Left lung (tissue), 4 donors: ENCODE measurements at regions not wholly inside any gene's neighbourhood (a gene's known extent, or its start where the extent isn't known, plus 50 kb on each side); places are given as distances from the start of the nearest gene placed in this dataset.

ENCODE experiments used
- ATAC-seq: fragments of 200-7000 bp; cut with Tn5 transposase; one replicate; pipeline ENCODE4 v1.9.1; 2020; ENCODE audit warnings: moderate library complexity
- DNase-seq, 4 donors: peaks; one replicate each; pipeline ENCODE4 v3.0.0-alpha.2; 2013 to 2020
- H3K27ac ChIP-seq, 2 donors: fragments of 200-600 bp; sonication (generic) in 1 of 2; one replicate each; pipeline versions ENCODE4 v1.5.0 to v1.8.0; 2020 to 2021
- H3K27me3 ChIP-seq, 2 donors: fragments of 200-600 bp; sonication (generic) in 1 of 2; one replicate each; pipeline versions ENCODE4 v1.5.0 to v1.8.0; 2020 to 2021
- H3K36me3 ChIP-seq, 2 donors: fragments of 200-600 bp; sonication (generic) in 1 of 2; one replicate each; pipeline versions ENCODE4 v1.5.0 to v1.8.0; 2020 to 2021
- H3K4me1 ChIP-seq, 2 donors: fragments of 200-600 bp; one replicate each; pipeline ENCODE4 v1.8.0; 2021
- H3K4me3 ChIP-seq, 2 donors: fragments of 200-600 bp; sonication (generic) in 1 of 2; one replicate each; pipeline versions ENCODE4 v1.5.0 to v1.8.0; 2020 to 2021; ENCODE audit warnings: mild to moderate bottlenecking in 1 of 2
- H3K9me3 ChIP-seq, 2 donors: fragments of 200-600 bp; sonication (generic) in 1 of 2; one replicate each; pipeline versions ENCODE4 v1.5.0 to v1.8.0; 2020 to 2021
- intact Hi-C, 2 donors: fragments of 100-400 bp; cut with DNase I; formaldehyde crosslinking; loops; one replicate each; pipeline versions ENCODE4 v1.11.2 to v1.14.2; 2022
- TF ChIP-seq, protein P1 (sequence below), 2 donors: fragments of 200-600 bp; sonication (generic) in 1 of 2; IDR thresholded peaks; one replicate each; pipeline versions ENCODE4 v1.5.0 to v1.8.0; 2021; ENCODE audit warnings: antibody characterized with exemption in 2 of 2
- donor health status: DM: no; HTN: yes; CAD: no.
- donor health status: DM: no; HTN: no; CAD: no.

GRCh38 chr3:29065211-29065785 lies 215.6 kb upstream of the RBMS3 start:
- peak; percentile 99 for ATAC-seq
- no peak overlapping the region for H3K27ac ChIP-seq
- peaks cover 0 to 3% of the 10 kb centered on the region in 2 donors for H3K9me3 ChIP-seq
- DNase-seq, result peak; percentile 65 to 92 (median 84)
- no peaks in the 10 kb centered on the region for H3K27me3 ChIP-seq
- TF ChIP-seq, protein P1, sequence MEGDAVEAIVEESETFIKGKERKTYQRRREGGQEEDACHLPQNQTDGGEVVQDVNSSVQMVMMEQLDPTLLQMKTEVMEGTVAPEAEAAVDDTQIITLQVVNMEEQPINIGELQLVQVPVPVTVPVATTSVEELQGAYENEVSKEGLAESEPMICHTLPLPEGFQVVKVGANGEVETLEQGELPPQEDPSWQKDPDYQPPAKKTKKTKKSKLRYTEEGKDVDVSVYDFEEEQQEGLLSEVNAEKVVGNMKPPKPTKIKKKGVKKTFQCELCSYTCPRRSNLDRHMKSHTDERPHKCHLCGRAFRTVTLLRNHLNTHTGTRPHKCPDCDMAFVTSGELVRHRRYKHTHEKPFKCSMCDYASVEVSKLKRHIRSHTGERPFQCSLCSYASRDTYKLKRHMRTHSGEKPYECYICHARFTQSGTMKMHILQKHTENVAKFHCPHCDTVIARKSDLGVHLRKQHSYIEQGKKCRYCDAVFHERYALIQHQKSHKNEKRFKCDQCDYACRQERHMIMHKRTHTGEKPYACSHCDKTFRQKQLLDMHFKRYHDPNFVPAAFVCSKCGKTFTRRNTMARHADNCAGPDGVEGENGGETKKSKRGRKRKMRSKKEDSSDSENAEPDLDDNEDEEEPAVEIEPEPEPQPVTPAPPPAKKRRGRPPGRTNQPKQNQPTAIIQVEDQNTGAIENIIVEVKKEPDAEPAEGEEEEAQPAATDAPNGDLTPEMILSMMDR (IDR thresholded peaks at IDR 0.05), result no peak
- no peaks in the 10 kb centered on the region for H3K4me1 ChIP-seq
- intact Hi-C loops, result no loop called here
- no peaks in the 10 kb centered on the region for H3K36me3 ChIP-seq
- no peak overlapping the region for H3K4me3 ChIP-seq

- H3K27ac ChIP-seq, result no peak overlapping the region
- H3K4me1 ChIP-seq, result no peaks in the 10 kb centered on the region
- peaks cover 0 to 4% of the 10 kb centered on the region in 2 donors for H3K9me3 ChIP-seq
- intact Hi-C loops, result no loop called here
- ATAC-seq (no peak), DNase-seq (no peak)
- TF ChIP-seq, protein P1 (IDR thresholded peaks at IDR 0.05), result no peak
- H3K36me3 ChIP-seq, result no peaks in the 10 kb centered on the region
- H3K27me3 ChIP-seq, result no peaks in the 10 kb centered on the region
- H3K4me3 ChIP-seq, result no peak overlapping the region
Observed at GRCh38 chr3:29067007-29067406, 213.9 kb upstream of the RBMS3 start.

DNA sequence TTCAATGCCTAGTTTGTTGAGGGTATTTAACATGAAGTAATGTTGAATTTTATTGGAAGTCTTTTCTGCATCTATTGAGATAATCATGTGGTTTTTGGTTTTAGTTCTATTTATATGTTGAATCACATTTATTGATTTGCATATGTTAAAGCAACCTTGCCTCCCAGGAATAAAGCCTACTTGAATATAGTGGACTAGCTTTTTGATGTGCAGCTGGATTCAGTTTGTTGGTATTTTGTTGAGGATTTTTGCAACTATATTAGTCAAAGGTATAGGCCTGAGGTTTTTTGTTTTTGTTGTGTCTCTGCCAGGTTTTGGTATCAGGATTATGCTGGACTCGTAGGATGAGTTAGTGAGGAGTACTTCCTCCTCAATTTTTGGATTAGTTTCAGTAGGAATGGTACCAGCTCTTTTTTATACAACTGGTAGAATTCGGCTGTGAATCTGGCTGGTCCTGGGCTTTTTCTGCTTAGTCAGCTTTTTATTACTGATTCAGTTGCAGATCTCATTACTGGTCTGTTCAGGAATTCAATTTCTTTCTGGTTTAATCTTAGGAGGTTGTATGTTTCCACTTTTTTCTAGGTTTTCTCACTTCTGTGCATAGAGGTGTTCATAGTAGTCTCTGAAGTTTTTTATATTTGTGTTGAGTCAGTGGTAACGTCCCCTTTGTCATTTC lies 209.8 kb upstream of the RBMS3 start:
- ATAC-seq, result no peak
- H3K4me3 ChIP-seq, result no peak overlapping the region

DNA sequence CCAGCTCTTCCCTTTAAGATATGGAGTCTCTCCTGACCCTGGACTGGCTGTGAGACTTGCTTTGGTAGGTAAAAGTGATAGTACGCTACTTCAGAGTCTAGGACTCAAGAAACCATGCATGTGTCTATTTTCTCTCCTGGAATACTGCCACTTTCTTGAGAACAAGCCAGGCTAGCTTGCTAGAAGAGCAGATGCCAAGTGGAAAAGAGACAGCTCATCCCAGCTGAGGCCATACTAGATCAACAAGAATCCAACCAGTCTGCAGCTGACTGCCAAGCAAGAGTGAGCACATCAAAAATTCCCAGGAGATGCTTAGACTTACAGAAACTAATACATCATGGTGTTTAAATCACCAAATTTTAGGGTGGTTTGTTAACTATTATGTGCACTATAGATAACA lies 208.3 kb upstream of the RBMS3 start:
- Histone ChIP-seq H3K36me3 (no peaks in the 10 kb centered on the region), H3K9me3 (peaks cover 0 to 8% of the 10 kb centered on the region in 2 donors), H3K4me3 (no peak overlapping the region), H3K4me1 (no peaks in the 10 kb centered on the region), H3K27ac (no peak overlapping the region), H3K27me3 (no peaks in the 10 kb centered on the region)
- ATAC-seq, result no peak
- intact Hi-C loops, result no loop called here
- TF ChIP-seq, protein P1 (IDR thresholded peaks at IDR 0.05), result no peak
- DNase-seq, result no peak

More for the DNA sequence above, 209.8 kb upstream of the RBMS3 start:
- Histone ChIP-seq H3K4me1 (no peaks in the 10 kb centered on the region), H3K27ac (no peak overlapping the region), H3K36me3 (no peaks in the 10 kb centered on the region), H3K27me3 (no peaks in the 10 kb centered on the region), H3K9me3 (peaks cover 0 to 8% of the 10 kb centered on the region in 2 donors)
- TF ChIP-seq, protein P1 (IDR thresholded peaks at IDR 0.05), result no peak
- intact Hi-C loops, result no loop called here
- DNase-seq, result no peak

DNA sequence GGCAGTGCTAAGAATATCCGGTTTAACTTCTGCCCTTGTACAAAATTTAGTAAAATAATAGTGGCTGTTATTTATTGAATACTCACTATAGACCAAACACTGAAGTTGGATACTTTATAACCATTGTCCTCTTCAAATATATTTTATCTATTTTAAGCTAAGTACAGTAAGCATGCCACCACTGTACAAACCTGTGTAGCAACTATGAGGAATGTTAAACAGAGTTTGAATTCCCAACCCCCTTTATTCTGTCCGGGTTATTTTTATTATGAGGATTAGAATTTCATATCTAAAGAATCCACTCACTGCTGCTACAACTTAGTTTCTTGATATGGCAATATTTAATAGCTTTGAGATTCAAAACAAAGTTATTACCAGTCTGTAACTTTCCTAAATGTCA lies 203.5 kb upstream of the RBMS3 start:
- DNase-seq (peak in 1 of 4 donors; percentile 19), ATAC-seq (no peak)
- no peak overlapping the region for H3K4me3 ChIP-seq
- no peaks in the 10 kb centered on the region for H3K4me1 ChIP-seq
- H3K27ac ChIP-seq, result no peak overlapping the region
- H3K36me3 ChIP-seq, result no peaks in the 10 kb centered on the region
- peaks cover 0 to 2% of the 10 kb centered on the region in 2 donors for H3K9me3 ChIP-seq
- TF ChIP-seq, protein P1 (IDR thresholded peaks at IDR 0.05), result no peak
- no peaks in the 10 kb centered on the region for H3K27me3 ChIP-seq
- intact Hi-C loops, result no loop called here
